ENCODE measurements at regions not wholly inside any gene's neighbourhood (a gene's known extent, or its start where the extent isn't known, plus 50 kb on each side); places are given as distances from the start of the nearest gene placed in this dataset.
A peak's percentile ranks its signal among the peaks of the same experiment; 100 is the strongest.

DNA sequence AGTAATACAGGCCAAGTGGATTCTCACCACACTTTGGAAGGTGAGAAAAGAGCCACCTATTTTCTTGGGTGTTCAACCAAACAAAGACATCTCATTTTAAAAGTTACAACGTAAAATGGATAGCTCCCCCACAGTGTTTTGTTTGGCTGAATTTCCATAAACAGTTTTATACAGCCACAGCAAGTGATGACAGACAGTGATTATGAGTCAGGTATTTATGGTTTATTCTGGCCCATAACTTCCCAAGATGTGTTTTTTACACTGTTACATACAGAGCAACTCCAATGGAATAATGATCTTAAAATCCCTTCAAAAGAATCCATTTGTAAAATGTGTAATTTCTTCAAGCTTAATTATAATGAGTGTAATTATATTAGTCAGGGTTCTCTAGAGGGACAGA, 421.3 kb downstream of the TLE1 start:
- Histone ChIP-seq H3K4me2 (no peak overlapping the region), H3K9ac (no peak overlapping the region), H3K27ac (no peak overlapping the region), H4K20me1 (ENCODE audit: low read depth) (no peaks in the 10 kb centered on the region), H3K36me3 (no peaks in the 10 kb centered on the region), H3K27me3 (no peaks in the 10 kb centered on the region), H3F3A (ENCODE audit: low read depth) (no peaks in the 10 kb centered on the region), H3K4me1 (peaks cover 4% of the 10 kb centered on the region), H2AFZ (replicated peaks) (no peak overlapping the region), H3K79me2 (ENCODE audit: low read depth) (no peaks in the 10 kb centered on the region), H3K9me3 (ENCODE audit: low read depth) (no peaks in the 10 kb centered on the region), H3K4me3 (no peak overlapping the region)
- Mint-ChIP-seq H3K27me3 (ENCODE audit: insufficient read depth, low read depth) (peaks cover 3% of the 10 kb centered on the region), H3K4me3 (no peak overlapping the region), H3K9me3 (peaks cover 16% of the 10 kb centered on the region), H3K27ac (no peak overlapping the region), H3K36me3 (no peaks in the 10 kb centered on the region), H3K4me1 (peaks cover 7% of the 10 kb centered on the region)
- TF ChIP-seq EZH2 (IDR thresholded peaks at IDR 0.05) (no peak), EZH2phosphoT487 (IDR thresholded peaks at IDR 0.05) (no peak)
- TF ChIP-seq, protein P1, sequence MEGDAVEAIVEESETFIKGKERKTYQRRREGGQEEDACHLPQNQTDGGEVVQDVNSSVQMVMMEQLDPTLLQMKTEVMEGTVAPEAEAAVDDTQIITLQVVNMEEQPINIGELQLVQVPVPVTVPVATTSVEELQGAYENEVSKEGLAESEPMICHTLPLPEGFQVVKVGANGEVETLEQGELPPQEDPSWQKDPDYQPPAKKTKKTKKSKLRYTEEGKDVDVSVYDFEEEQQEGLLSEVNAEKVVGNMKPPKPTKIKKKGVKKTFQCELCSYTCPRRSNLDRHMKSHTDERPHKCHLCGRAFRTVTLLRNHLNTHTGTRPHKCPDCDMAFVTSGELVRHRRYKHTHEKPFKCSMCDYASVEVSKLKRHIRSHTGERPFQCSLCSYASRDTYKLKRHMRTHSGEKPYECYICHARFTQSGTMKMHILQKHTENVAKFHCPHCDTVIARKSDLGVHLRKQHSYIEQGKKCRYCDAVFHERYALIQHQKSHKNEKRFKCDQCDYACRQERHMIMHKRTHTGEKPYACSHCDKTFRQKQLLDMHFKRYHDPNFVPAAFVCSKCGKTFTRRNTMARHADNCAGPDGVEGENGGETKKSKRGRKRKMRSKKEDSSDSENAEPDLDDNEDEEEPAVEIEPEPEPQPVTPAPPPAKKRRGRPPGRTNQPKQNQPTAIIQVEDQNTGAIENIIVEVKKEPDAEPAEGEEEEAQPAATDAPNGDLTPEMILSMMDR (IDR thresholded peaks at IDR 0.05) = no peak
- no peak for DNase-seq (ENCODE audit: low spot score)

DNA sequence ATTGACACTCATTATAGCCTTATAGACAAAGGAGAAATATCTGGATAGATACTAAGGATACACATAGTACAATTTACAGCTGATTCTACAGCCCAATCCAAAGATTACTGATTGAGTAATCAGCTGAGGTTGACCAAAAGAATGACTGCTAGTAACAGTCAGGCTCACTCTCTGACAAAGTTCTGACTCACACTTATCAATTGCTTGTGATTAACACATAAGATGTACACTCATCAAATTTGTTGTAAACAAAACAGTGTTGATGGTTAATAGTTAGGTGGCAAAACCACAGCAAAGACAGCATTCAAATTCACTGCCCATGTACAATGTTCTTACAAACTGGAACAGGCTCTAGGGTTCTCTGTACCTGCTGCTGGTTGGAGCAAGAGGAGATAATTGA, 422.7 kb downstream of the TLE1 start:
- Mint-ChIP-seq H3K4me3 (no peak overlapping the region), H3K9me3 (peaks cover 24% of the 10 kb centered on the region), H3K27me3 (ENCODE audit: insufficient read depth, low read depth) (peaks cover 7% of the 10 kb centered on the region), H3K36me3 (no peaks in the 10 kb centered on the region), H3K4me1 (peaks cover 7% of the 10 kb centered on the region), H3K27ac (no peak overlapping the region)
- Histone ChIP-seq H3K27me3 (no peaks in the 10 kb centered on the region), H3F3A (ENCODE audit: low read depth) (no peaks in the 10 kb centered on the region), H3K9ac (no peak overlapping the region), H3K4me1 (peaks cover 4% of the 10 kb centered on the region), H4K20me1 (ENCODE audit: low read depth) (no peaks in the 10 kb centered on the region), H2AFZ (replicated peaks) (no peak overlapping the region), H3K4me2 (no peak overlapping the region), H3K27ac (no peak overlapping the region), H3K36me3 (no peaks in the 10 kb centered on the region), H3K4me3 (no peak overlapping the region), H3K9me3 (ENCODE audit: low read depth) (no peaks in the 10 kb centered on the region), H3K79me2 (ENCODE audit: low read depth) (no peaks in the 10 kb centered on the region)
- no peak for TF ChIP-seq EZH2 (IDR thresholded peaks at IDR 0.05)
- TF ChIP-seq, protein P1 (IDR thresholded peaks at IDR 0.05) = no peak
- no peak for DNase-seq (ENCODE audit: low spot score)

DNA sequence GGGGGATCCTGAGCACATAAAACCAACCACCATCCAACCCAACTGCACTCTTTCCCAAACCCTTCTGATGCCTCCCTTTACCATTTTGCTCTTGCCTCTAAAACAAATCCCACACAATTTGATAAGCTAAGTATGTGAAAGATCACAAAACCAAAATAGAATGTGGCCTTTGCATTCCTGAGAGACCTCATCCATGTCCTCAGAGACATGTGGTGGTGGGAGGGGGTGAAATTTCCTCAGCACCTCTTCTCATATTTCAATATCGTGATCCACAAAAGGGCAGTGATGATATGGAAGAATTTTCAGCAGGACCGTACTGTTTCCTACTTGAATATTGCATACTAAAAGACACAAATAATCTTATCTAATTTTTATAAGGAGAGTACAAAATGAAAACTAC, 423.3 kb downstream of the TLE1 start:
- peaks cover 7% of the 10 kb centered on the region for H3K4me1 Mint-ChIP-seq
- Histone ChIP-seq H3K27me3 (no peaks in the 10 kb centered on the region), H3K9me3 (ENCODE audit: low read depth) (no peaks in the 10 kb centered on the region), H3K4me3 (no peak overlapping the region), H4K20me1 (ENCODE audit: low read depth) (no peaks in the 10 kb centered on the region), H2AFZ (replicated peaks) (no peak overlapping the region), H3K4me1 (peaks cover 4% of the 10 kb centered on the region), H3K27ac (no peak overlapping the region), H3K79me2 (ENCODE audit: low read depth) (no peaks in the 10 kb centered on the region), H3K9ac (no peak overlapping the region), H3F3A (ENCODE audit: low read depth) (no peaks in the 10 kb centered on the region), H3K36me3 (no peaks in the 10 kb centered on the region), H3K4me2 (no peak overlapping the region)
- H3K27me3 Mint-ChIP-seq (ENCODE audit: insufficient read depth, low read depth) = peaks cover 7% of the 10 kb centered on the region
- H3K27ac Mint-ChIP-seq = no peak overlapping the region
- peaks cover 26% of the 10 kb centered on the region for H3K9me3 Mint-ChIP-seq
- DNase-seq (ENCODE audit: low spot score) = no peak
- H3K4me3 Mint-ChIP-seq = no peak overlapping the region
- no peaks in the 10 kb centered on the region for H3K36me3 Mint-ChIP-seq
- TF ChIP-seq, protein P1 (IDR thresholded peaks at IDR 0.05) = no peak
- TF ChIP-seq EZH2phosphoT487 (IDR thresholded peaks at IDR 0.05) (no peak), EZH2 (IDR thresholded peaks at IDR 0.05) (no peak)

DNA sequence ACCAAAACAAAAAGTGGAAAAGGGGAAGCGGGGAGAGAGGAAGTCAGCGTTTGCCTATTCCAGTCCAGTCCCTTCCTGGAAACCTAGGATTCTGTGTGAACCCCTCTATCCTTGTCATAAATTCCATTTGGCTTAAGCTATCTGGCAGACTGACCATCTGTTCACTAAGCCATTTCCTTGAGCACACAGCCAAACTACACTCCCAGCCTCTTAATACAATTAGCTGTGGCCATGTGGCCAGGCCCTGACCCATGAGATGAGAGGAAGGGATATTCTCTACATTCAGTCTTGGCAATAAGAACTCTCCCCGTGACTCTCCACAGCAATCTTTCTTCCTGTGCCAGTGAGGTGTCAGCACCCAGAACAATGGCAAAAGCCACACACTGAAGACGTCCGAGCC, 424.8 kb downstream of the TLE1 start:
- Histone ChIP-seq H3K27ac (no peak overlapping the region), H4K20me1 (ENCODE audit: low read depth) (no peaks in the 10 kb centered on the region), H2AFZ (replicated peaks) (peak overlapping the region; percentile 20), H3K27me3 (no peaks in the 10 kb centered on the region), H3K4me1 (peaks cover 4% of the 10 kb centered on the region), H3K4me3 (no peak overlapping the region), H3K36me3 (no peaks in the 10 kb centered on the region), H3K79me2 (ENCODE audit: low read depth) (no peaks in the 10 kb centered on the region), H3K9ac (no peak overlapping the region), H3K4me2 (no peak overlapping the region), H3K9me3 (ENCODE audit: low read depth) (no peaks in the 10 kb centered on the region), H3F3A (ENCODE audit: low read depth) (no peaks in the 10 kb centered on the region)
- peaks cover 7% of the 10 kb centered on the region for H3K27me3 Mint-ChIP-seq (ENCODE audit: insufficient read depth, low read depth)
- TF ChIP-seq EZH2phosphoT487 (IDR thresholded peaks at IDR 0.05) = no peak
- no peak for TF ChIP-seq EZH2 (IDR thresholded peaks at IDR 0.05)
- TF ChIP-seq, protein P1 (IDR thresholded peaks at IDR 0.05) = no peak
- H3K36me3 Mint-ChIP-seq = peaks cover 1% of the 10 kb centered on the region
- H3K4me3 Mint-ChIP-seq = no peak overlapping the region
- no peak for DNase-seq (ENCODE audit: low spot score)
- no peak overlapping the region for H3K27ac Mint-ChIP-seq
- H3K4me1 Mint-ChIP-seq = peaks cover 7% of the 10 kb centered on the region
- H3K9me3 Mint-ChIP-seq = peaks cover 28% of the 10 kb centered on the region

All from neural progenitor cell (in vitro differentiated cells).